Erythroblast (primary cell): ENCODE measurements at regions not wholly inside any gene's neighbourhood (a gene's known extent, or its start where the extent isn't known, plus 50 kb on each side); places are given as distances from the start of the nearest gene placed in this dataset.

ENCODE experiments used
- GATA1 ChIP-seq: IDR thresholded peaks from 2 replicates; pipeline ENCODE4 v1.6.1; 2011; ENCODE audit warnings: low read depth, mild to moderate bottlenecking, control low read depth, low read length, moderate library complexity
- POLR2A ChIP-seq: IDR thresholded peaks from 2 replicates; pipeline ENCODE4 v1.6.1; 2011; ENCODE audit warnings: mild to moderate bottlenecking, low read length

GRCh38 chr2:117401582-117401981 lies 412.9 kb upstream of the DDX18 start:
- no peak for TF ChIP-seq POLR2A
- no peak for TF ChIP-seq GATA1
